HCT116 (cell line): ENCODE measurements at regions not wholly inside any gene's neighbourhood (a gene's known extent, or its start where the extent isn't known, plus 50 kb on each side); places are given as distances from the start of the nearest gene placed in this dataset.

ENCODE experiments used
- ATAC-seq: fragments of 200-7000 bp; cut with Tn5 transposase; 2 replicates; pipeline ENCODE4 v1.9.1; 2020; ENCODE audit warnings: mild to moderate bottlenecking, moderate library complexity
- BruUV-seq: library from RNA; stranded (reverse); fragments of 400-500 nt; replicated peaks from 2 replicates; lab custom pipeline; 2021; lab: Mats Ljungman, UMichigan
- CTCF ChIA-PET: fragments of 300-600 bp; sonication (Branson Sonifier 250); formaldehyde crosslinking; loops from one replicate; lab custom pipeline; 2021; ENCODE audit warnings: antibody characterized with exemption; lab: Charles Lee
- POLR2A ChIA-PET: fragments of 300-600, 350-600 bp; sonication (Branson Sonifier 250); formaldehyde crosslinking; loops from one replicate; lab custom pipeline; 2021; ENCODE audit warnings: antibody characterized with exemption; lab: Charles Lee
- RAD21 ChIA-PET, 2 experiments: fragments of 300-600 bp; sonication (Branson Sonifier 250); formaldehyde crosslinking; loops; one replicate each; lab custom pipeline; 2023; ENCODE audit warnings: low total read pairs in 2 of 2; ENCODE audit not compliant: uncharacterized antibody in 2 of 2, unreplicated experiment in 2 of 2, low non-redundant PET in 1 of 2; lab: Charles Lee
- DNase-seq: peaks from one replicate; pipeline ENCODE4 v3.0.0-alpha.2; 2010; ENCODE audit warnings: low read depth, low spot score
- H2AFZ ChIP-seq: fragments of 200-600 bp; shearing (Covaris generic), sonication (generic); 2 replicates; pipeline ENCODE4 v1.6.1; 2017; ENCODE audit warnings: low read depth, mixed run types, mixed read lengths, antibody characterized with exemption, low read length; ENCODE audit not compliant: poor library complexity, severe bottlenecking
- H3K27ac ChIP-seq: 2 replicates; pipeline ENCODE4 v1.5.1; 2012; ENCODE audit warnings: low read depth, low read length
- H3K27me3 ChIP-seq: fragments of 200-600 bp; sonication (generic); 2 replicates; pipeline ENCODE4 v1.6.1; 2016; ENCODE audit warnings: mixed run types, low read length, mixed read lengths; ENCODE audit not compliant: insufficient read depth
- H3K36me3 ChIP-seq, 2 experiments: fragments of 200-500 bp in 1 of 2; fragments of 200-600 bp in 1 of 2; sonication (Bioruptor generic) in 1 of 2; sonication (generic) in 1 of 2; 2 replicates each; pipeline versions ENCODE4 v1.5.1 to v1.6.1; 2014 to 2016; ENCODE audit warnings: low read length in 2 of 2, inconsistent platforms in 1 of 2, mixed read lengths in 1 of 2, mixed run types in 1 of 2; ENCODE audit not compliant: insufficient read depth in 2 of 2, control insufficient read depth in 1 of 2
- H3K4me1 ChIP-seq, 2 experiments: fragments of 200-600 bp in 1 of 2; sonication (generic) in 1 of 2; 2 replicates each; pipeline versions ENCODE4 v1.5.1 to v1.6.1; 2012 to 2017; ENCODE audit warnings: low read length in 2 of 2, inconsistent platforms in 1 of 2, mild to moderate bottlenecking in 1 of 2, mixed read lengths in 1 of 2, mixed run types in 1 of 2, moderate library complexity in 1 of 2; ENCODE audit not compliant: insufficient read depth in 2 of 2, control insufficient read depth in 1 of 2
- H3K4me2 ChIP-seq: fragments of 200-600 bp; sonication (generic); 2 replicates; pipeline ENCODE4 v1.6.1; 2017; ENCODE audit warnings: mixed run types, low read length, mixed read lengths
- H3K4me3 ChIP-seq, 2 experiments: fragments of 200-600 bp in 1 of 2; sonication (generic) in 1 of 2; replicated peaks in 1 of 2; 2 replicates each; pipeline ENCODE4 v1.5.1; 2011 to 2016; ENCODE audit warnings: low read length in 2 of 2, control low read depth in 1 of 2, low read depth in 1 of 2, mild to moderate bottlenecking in 1 of 2, mixed read lengths in 1 of 2, mixed run types in 1 of 2
- H3K79me2 ChIP-seq: fragments of 200-600 bp; sonication (generic); 2 replicates; pipeline ENCODE4 v1.6.1; 2017; ENCODE audit warnings: mild to moderate bottlenecking, mixed run types, low read length, moderate library complexity, mixed read lengths; ENCODE audit not compliant: insufficient read depth
- H3K9ac ChIP-seq: fragments of 200-600 bp; sonication (generic); 2 replicates; pipeline ENCODE4 v1.6.1; 2016; ENCODE audit warnings: low read length, mixed read lengths
- H3K9me2 ChIP-seq: fragments of 200-600 bp; sonication (generic), shearing (Covaris generic); 2 replicates; pipeline ENCODE4 v1.6.1; 2017; ENCODE audit warnings: mixed run types, mild to moderate bottlenecking, moderate library complexity; ENCODE audit not compliant: insufficient read depth
- H3K9me3 ChIP-seq, 2 experiments: fragments of 200-500 bp in 1 of 2; fragments of 200-600 bp in 1 of 2; sonication (Bioruptor generic) in 1 of 2; sonication (generic) in 1 of 2; 2 replicates each; pipeline ENCODE4 v1.6.1; 2014 to 2017; ENCODE audit warnings: low read length in 2 of 2, mixed read lengths in 2 of 2, inconsistent platforms in 1 of 2, low read depth in 1 of 2, mild to moderate bottlenecking in 1 of 2, mixed run types in 1 of 2, moderate library complexity in 1 of 2; ENCODE audit not compliant: control insufficient read depth in 1 of 2, insufficient read depth in 1 of 2
- H4K20me1 ChIP-seq: fragments of 200-600 bp; sonication (generic), shearing (Covaris generic); 2 replicates; pipeline ENCODE4 v1.6.1; 2017; ENCODE audit warnings: mixed run types, mild to moderate bottlenecking, moderate library complexity; ENCODE audit not compliant: insufficient read depth
- ELF1 ChIP-seq: IDR thresholded peaks from 2 replicates; pipeline ENCODE4 v1.6.1; 2012; ENCODE audit warnings: low read depth, borderline replicate concordance
- EZH2 ChIP-seq: fragments of 200-600 bp; sonication (generic); IDR thresholded peaks from 2 replicates; pipeline ENCODE4 v1.6.1; 2017; ENCODE audit warnings: antibody characterized with exemption, mixed run types
- JUND ChIP-seq: IDR thresholded peaks from 2 replicates; pipeline ENCODE4 v1.6.1; 2012
- POLR2AphosphoS5 ChIP-seq: IDR thresholded peaks from 2 replicates; pipeline ENCODE4 v1.6.1; 2011; ENCODE audit warnings: mild to moderate bottlenecking, low read depth, low read length, moderate library complexity
- SRF ChIP-seq: IDR thresholded peaks from 2 replicates; pipeline ENCODE4 v1.6.1; 2012; ENCODE audit warnings: low read depth
- TCF7L2 ChIP-seq: IDR thresholded peaks from 2 replicates; pipeline ENCODE4 v1.7.0; 2011; ENCODE audit warnings: borderline replicate concordance, inconsistent platforms; ENCODE audit not compliant: insufficient read depth, insufficient read length; ENCODE audit errors: extremely low read depth
- intact Hi-C: fragments of 100-400 bp; cut with micrococcal nuclease; formaldehyde crosslinking; loops from 2 replicates; pipeline ENCODE4 v1.10.0; 2022

DNA sequence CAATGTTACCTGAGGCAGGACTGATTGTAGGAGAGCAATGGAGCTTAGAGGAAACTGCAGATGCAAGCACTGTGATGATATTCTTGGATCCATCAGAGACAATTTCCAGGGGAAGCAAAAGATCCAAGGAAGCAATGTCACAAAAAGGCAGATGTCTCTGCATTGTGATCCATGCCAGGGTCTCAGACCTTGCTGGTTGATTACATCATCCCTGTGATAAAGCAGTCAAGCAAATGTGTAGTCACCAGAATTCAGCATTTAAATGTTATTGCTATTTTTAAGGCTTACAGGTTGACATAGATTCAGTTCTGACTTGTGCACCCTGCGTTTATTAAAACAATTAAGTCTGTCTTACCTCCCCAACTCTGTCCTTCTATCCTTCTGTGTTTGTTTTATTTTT lies 56.8 kb upstream of the CCDC85A start:
- no peaks in the 10 kb centered on the region for H3K79me2 ChIP-seq
- TF ChIP-seq EZH2 (no peak), JUND (no peak), TCF7L2 (no peak), ELF1 (no peak), POLR2AphosphoS5 (no peak)
- RAD21 ChIA-PET = no interaction called here
- H3K36me3 ChIP-seq = no peaks in the 10 kb centered on the region
- H3K4me2 ChIP-seq = no peak overlapping the region
- POLR2A ChIA-PET = no interaction called here
- H2AFZ ChIP-seq = no peak overlapping the region
- no peaks in the 10 kb centered on the region for H3K4me1 ChIP-seq
- ATAC-seq (no peak), DNase-seq (no peak)
- H3K9me2 ChIP-seq = no peaks in the 10 kb centered on the region
- H3K9me3 ChIP-seq = no peaks in the 10 kb centered on the region
- CTCF ChIA-PET = no interaction called here
- no peak overlapping the region for H3K9ac ChIP-seq
- BruUV-seq = no TSS peak
- H3K27ac ChIP-seq = no peak overlapping the region
- no peaks in the 10 kb centered on the region for H4K20me1 ChIP-seq
- intact Hi-C loops = no loop called here
- no peaks in the 10 kb centered on the region for H3K27me3 ChIP-seq
- H3K4me3 ChIP-seq = no peak overlapping the region

- Histone ChIP-seq H3K4me2 (no peak overlapping the region), H3K9me3 (no peaks in the 10 kb centered on the region), H4K20me1 (no peaks in the 10 kb centered on the region), H3K9ac (no peak overlapping the region), H3K27ac (no peak overlapping the region), H3K4me3 (no peak overlapping the region), H3K4me1 (no peaks in the 10 kb centered on the region), H3K36me3 (no peaks in the 10 kb centered on the region), H2AFZ (no peak overlapping the region), H3K27me3 (no peaks in the 10 kb centered on the region), H3K79me2 (no peaks in the 10 kb centered on the region), H3K9me2 (no peaks in the 10 kb centered on the region)
- POLR2A ChIA-PET = no interaction called here
- CTCF ChIA-PET = interaction anchor here (2.0 kb wide), 1 partner anchor 50 kb away, joined by 7 read pairs; no protein-coding TSS in a partner anchor
- RAD21 ChIA-PET = no interaction called here
- no peak for TF ChIP-seq SRF
- intact Hi-C loops = no loop called here
- no TSS peak for BruUV-seq
- ATAC-seq (no peak), DNase-seq (no peak)
Observed at GRCh38 chr2:56127463-56128152, 56.2 kb upstream of the CCDC85A start.
